Keratinocyte (primary cell): ENCODE measurements at regions not wholly inside any gene's neighbourhood (a gene's known extent, or its start where the extent isn't known, plus 50 kb on each side); places are given as distances from the start of the nearest gene placed in this dataset.

Source experiments
- CTCF ChIP-seq, 3 experiments: IDR thresholded peaks in 1 of 3; conservative IDR thresholded peaks in 1 of 3; optimal IDR thresholded peaks in 1 of 3; 2 replicates in 2 of 3; 3 replicates in 1 of 3; pipeline versions ENCODE3 to v1.5.1; 2011; ENCODE audit warnings: low read length in 3 of 3, mild to moderate bottlenecking in 3 of 3, moderate library complexity in 2 of 3, control low read depth in 1 of 3, inconsistent platforms in 1 of 3; ENCODE audit not compliant: insufficient read depth in 2 of 3; ENCODE audit errors: extremely low read depth in 1 of 3
- EZH2 ChIP-seq: IDR thresholded peaks from one replicate; pipeline ENCODE4 v1.6.1; 2012; ENCODE audit warnings: inconsistent platforms, mild to moderate bottlenecking, low read length, moderate library complexity

- TF ChIP-seq CTCF (optimal IDR thresholded peaks at IDR 0.05 in 1 of 3, IDR thresholded peaks at IDR 0.05 in 1 of 3, conservative IDR thresholded peaks at IDR 0.05 in 1 of 3; ENCODE audit: extremely low read depth in 1 of 3, insufficient read depth in 2 of 3, low read length in 3 of 3) (no peak), EZH2 (no peak)
Measured at GRCh38 chr10:3532644-3533043, 252.4 kb downstream of the KLF6 start.
